PC-3 (cell line): ENCODE measurements at regions not wholly inside any gene's neighbourhood (a gene's known extent, or its start where the extent isn't known, plus 50 kb on each side); places are given as distances from the start of the nearest gene placed in this dataset.
"Not testable (repeated sequence)": the region's sequence is repeated elsewhere in the genome, so short reads cannot be mapped to it uniquely, and the experiment has no call there.

Experiments
- ATAC-seq: fragments of 200-7000 bp; cut with Tn5 transposase; 2 replicates; pipeline ENCODE4 v1.9.1; 2020; ENCODE audit warnings: mild to moderate bottlenecking, moderate library complexity
- BruUV-seq: library from RNA; stranded (reverse); fragments of 400-500 nt; replicated peaks from 2 replicates; lab custom pipeline; 2021; lab: Mats Ljungman, UMichigan
- CTCF ChIA-PET: fragments of 300-600 bp; sonication (Branson Sonifier 250); formaldehyde crosslinking; loops from one replicate; lab custom pipeline; 2022; ENCODE audit warnings: antibody characterized with exemption; lab: Charles Lee
- POLR2A ChIA-PET: fragments of 300-600 bp; sonication (Branson Sonifier 250); formaldehyde crosslinking; loops from one replicate; lab custom pipeline; 2022; ENCODE audit warnings: antibody characterized with exemption; ENCODE audit not compliant: unreplicated experiment; lab: Charles Lee
- DNase-seq: peaks from one replicate; pipeline ENCODE4 v3.0.0-alpha.2; 2015
- H2AFZ ChIP-seq: fragments of 300-600 bp; sonication (generic); 2 replicates; pipeline ENCODE4 v1.6.0; 2016; ENCODE audit warnings: antibody characterized with exemption, low read length
- H3F3A ChIP-seq: fragments of 300-600 bp; sonication (generic); one replicate; pipeline ENCODE4 v1.6.0; 2017; ENCODE audit warnings: antibody characterized with exemption, low read length, control low read depth, mild to moderate bottlenecking; ENCODE audit not compliant: unreplicated experiment
- H3K27ac ChIP-seq: fragments of 300-600 bp; sonication (generic); 2 replicates; pipeline ENCODE4 v1.5.1; 2016; ENCODE audit warnings: mild to moderate bottlenecking, low read length
- H3K27me3 ChIP-seq: fragments of 300-600 bp; sonication (generic); 2 replicates; pipeline ENCODE4 v1.6.1; 2016; ENCODE audit warnings: low read length, mixed read lengths
- H3K36me3 ChIP-seq: fragments of 300-600 bp; sonication (generic); 2 replicates; pipeline ENCODE4 v1.6.1; 2016; ENCODE audit warnings: low read depth, mixed run types, low read length, mixed read lengths
- H3K4me1 ChIP-seq: fragments of 300-600 bp; sonication (generic); 2 replicates; pipeline ENCODE4 v1.5.1; 2016; ENCODE audit warnings: low read length; ENCODE audit not compliant: insufficient read depth
- H3K4me2 ChIP-seq: fragments of 300-600 bp; sonication (generic); 2 replicates; pipeline ENCODE4 v1.6.0; 2016; ENCODE audit warnings: low read length
- H3K4me3 ChIP-seq: fragments of 300-600 bp; sonication (generic); 2 replicates; pipeline ENCODE4 v1.5.1; 2016; ENCODE audit warnings: mild to moderate bottlenecking, low read length, mixed read lengths
- H3K79me2 ChIP-seq: fragments of 300-600 bp; sonication (generic); 2 replicates; pipeline ENCODE4 v1.6.1; 2017; ENCODE audit warnings: low read length, mixed read lengths
- H3K9ac ChIP-seq: fragments of 300-600 bp; sonication (generic); 2 replicates; pipeline ENCODE4 v1.6.0; 2016; ENCODE audit warnings: mild to moderate bottlenecking, low read length
- H3K9me2 ChIP-seq: fragments of 300-600 bp; sonication (generic); replicated peaks from 2 replicates; pipeline ENCODE4 v1.6.1; 2016; ENCODE audit warnings: mixed run types, low read length, mixed read lengths
- H3K9me3 ChIP-seq: fragments of 300-600 bp; sonication (generic); 2 replicates; pipeline ENCODE4 v1.6.1; 2016; ENCODE audit warnings: low read length, mixed read lengths
- H4K20me1 ChIP-seq: fragments of 300-600 bp; sonication (generic); 2 replicates; pipeline ENCODE4 v1.6.1; 2016; ENCODE audit warnings: low read length, mixed read lengths
- EZH2 ChIP-seq: fragments of 300-600 bp; sonication (generic); IDR thresholded peaks from one replicate; pipeline ENCODE4 v1.6.1; 2017; ENCODE audit warnings: antibody characterized with exemption, mild to moderate bottlenecking, low read length; ENCODE audit not compliant: unreplicated experiment
- EZH2phosphoT487 ChIP-seq: fragments of 300-600 bp; sonication (generic); IDR thresholded peaks from 2 replicates; pipeline ENCODE4 v1.6.1; 2018; ENCODE audit warnings: mild to moderate bottlenecking, antibody characterized with exemption, low read length, borderline replicate concordance
- intact Hi-C: fragments of 100-400 bp; cut with micrococcal nuclease; formaldehyde crosslinking; loops from 2 replicates; pipeline ENCODE4 v1.9.0; 2023
- TF ChIP-seq, protein P1 (sequence below): fragments of 300-600 bp; sonication (generic); conservative IDR thresholded peaks from 2 replicates; pipeline ENCODE4 v1.5.1; 2017; ENCODE audit warnings: antibody characterized with exemption, low read depth, mild to moderate bottlenecking, low read length

DNA sequence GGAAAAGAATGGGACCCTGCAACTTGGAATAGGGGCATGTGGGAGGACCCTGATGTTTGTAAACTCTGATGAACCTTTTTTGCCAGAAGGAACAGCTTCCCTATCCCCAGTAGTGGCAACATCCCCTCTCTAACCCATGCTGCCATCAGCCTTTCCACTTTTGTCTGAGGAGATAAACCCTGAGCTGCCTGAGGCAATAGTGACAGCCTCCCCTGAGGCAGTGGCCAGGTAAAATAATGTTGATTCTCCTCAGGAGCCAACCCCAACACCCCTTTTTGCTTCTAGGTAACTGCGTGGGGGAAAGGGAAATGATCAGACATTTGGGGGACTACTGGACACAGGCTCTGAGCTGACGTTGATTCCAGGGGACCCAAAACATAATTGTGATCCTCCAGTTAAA, 106.8 kb upstream of the NPAS2 start:
- CTCF ChIA-PET: no interaction called here
- Histone ChIP-seq H2AFZ (no peak overlapping the region), H3K79me2 (no peaks in the 10 kb centered on the region), H3K9me2 (peaks cover 5% of the 10 kb centered on the region; the same call in 1 of the 2 replicates), H4K20me1 (no peaks in the 10 kb centered on the region), H3K9ac (no peak overlapping the region), H3K4me1 (no peaks in the 10 kb centered on the region), H3K27me3 (no peaks in the 10 kb centered on the region), H3K9me3 (no peaks in the 10 kb centered on the region), H3K4me2 (no peak overlapping the region), H3F3A (no peaks in the 10 kb centered on the region), H3K36me3 (no peaks in the 10 kb centered on the region), H3K4me3 (no peak overlapping the region), H3K27ac (no peak overlapping the region)
- DNase-seq (no peak), ATAC-seq (no peak)
- BruUV-seq: no TSS peak
- POLR2A ChIA-PET: no interaction called here
- TF ChIP-seq EZH2 (no peak), EZH2phosphoT487 (no peak)
- TF ChIP-seq, protein P1, sequence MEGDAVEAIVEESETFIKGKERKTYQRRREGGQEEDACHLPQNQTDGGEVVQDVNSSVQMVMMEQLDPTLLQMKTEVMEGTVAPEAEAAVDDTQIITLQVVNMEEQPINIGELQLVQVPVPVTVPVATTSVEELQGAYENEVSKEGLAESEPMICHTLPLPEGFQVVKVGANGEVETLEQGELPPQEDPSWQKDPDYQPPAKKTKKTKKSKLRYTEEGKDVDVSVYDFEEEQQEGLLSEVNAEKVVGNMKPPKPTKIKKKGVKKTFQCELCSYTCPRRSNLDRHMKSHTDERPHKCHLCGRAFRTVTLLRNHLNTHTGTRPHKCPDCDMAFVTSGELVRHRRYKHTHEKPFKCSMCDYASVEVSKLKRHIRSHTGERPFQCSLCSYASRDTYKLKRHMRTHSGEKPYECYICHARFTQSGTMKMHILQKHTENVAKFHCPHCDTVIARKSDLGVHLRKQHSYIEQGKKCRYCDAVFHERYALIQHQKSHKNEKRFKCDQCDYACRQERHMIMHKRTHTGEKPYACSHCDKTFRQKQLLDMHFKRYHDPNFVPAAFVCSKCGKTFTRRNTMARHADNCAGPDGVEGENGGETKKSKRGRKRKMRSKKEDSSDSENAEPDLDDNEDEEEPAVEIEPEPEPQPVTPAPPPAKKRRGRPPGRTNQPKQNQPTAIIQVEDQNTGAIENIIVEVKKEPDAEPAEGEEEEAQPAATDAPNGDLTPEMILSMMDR: no peak
- intact Hi-C loops: no loop called here

DNA sequence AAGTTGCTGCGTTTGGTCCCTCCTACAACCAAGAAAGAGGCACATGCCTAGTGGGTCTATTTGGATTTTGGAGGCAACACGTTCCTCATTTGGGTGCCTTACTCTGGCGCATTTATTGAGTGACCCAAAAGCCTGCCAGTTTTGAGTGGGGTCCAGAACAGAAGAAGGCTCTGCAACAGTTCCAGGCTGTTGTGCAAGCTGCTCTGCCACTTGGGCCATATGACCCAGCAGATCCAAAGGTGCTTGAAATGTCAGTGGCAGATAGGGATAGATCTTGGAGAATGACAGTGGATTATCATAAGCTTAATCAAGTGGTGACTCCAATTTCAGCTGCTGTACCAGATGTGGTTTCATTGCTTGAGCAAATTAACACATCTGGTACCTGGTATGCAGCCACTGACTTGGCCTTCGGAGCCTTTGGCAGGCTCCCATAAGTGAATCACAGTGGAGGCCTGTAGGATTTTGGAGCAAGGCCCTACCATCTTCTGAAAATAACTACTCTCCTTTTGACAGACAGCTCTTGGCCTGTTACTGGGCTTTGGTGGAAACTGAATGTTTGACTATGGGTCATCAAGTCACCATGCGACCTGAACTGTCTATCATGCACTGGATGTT, 105.4 kb upstream of the NPAS2 start:
- H3K4me2 ChIP-seq, ATAC-seq, H3K9me3 ChIP-seq, DNase-seq, H3K36me3 ChIP-seq, H4K20me1 ChIP-seq, H3K27ac ChIP-seq, CTCF ChIA-PET, BruUV-seq, H3K9me2 ChIP-seq, H3K9ac ChIP-seq, H2AFZ ChIP-seq, H3K27me3 ChIP-seq, H3F3A ChIP-seq, POLR2A ChIA-PET, H3K4me1 ChIP-seq, H3K4me3 ChIP-seq, H3K79me2 ChIP-seq: not testable (repeated sequence)
- intact Hi-C loops: loop anchor here (5.0 kb wide), 1 partner anchor 102 kb away; no protein-coding TSS in a partner anchor

DNA sequence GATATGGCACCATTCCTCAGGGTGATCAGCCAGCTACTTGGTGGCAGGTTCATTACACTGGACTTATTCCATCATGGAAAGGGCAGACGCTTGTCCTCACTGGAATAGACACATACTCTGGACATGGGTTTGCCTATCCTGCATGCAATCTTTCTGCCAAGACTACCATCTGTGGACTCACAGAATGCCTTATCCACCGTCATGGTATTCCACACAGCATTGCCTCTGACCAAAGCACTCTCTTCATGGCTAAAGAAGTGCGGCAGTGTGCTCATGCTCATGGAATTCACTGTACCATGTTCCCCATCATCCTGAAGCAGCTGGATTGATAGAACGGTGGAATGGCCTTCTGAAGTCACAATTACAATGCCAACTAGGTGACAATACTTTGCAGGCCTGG, 104.1 kb upstream of the NPAS2 start:
- H3K4me2 ChIP-seq, H3K9me3 ChIP-seq, H3K27me3 ChIP-seq, H3K4me3 ChIP-seq, H3K36me3 ChIP-seq, H3K79me2 ChIP-seq, BruUV-seq, H3K4me1 ChIP-seq, H2AFZ ChIP-seq, H3K9me2 ChIP-seq, H3F3A ChIP-seq, H3K9ac ChIP-seq, POLR2A ChIA-PET, CTCF ChIA-PET, H4K20me1 ChIP-seq, DNase-seq, H3K27ac ChIP-seq, ATAC-seq: not testable (repeated sequence)
- intact Hi-C loops: loop anchor here (5.0 kb wide), 1 partner anchor 104 kb away; no protein-coding TSS in a partner anchor

DNA sequence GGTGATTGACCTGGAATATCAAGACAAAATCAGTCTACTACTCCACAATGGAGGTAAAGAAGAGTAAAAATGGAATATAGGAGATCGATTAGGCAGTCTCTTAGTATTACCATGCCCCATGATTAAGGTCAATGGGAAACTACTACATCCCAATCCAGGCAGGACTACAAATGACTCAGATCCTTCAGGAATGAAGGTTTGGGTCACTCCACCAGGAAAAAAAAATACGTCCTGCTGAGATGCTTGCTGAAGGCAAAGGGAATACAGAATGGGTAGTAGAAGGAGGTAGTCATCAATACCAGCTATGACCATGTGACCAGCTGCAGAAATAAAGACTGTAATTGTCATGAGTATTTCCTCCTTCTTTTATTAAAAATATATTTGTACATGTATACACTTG, 103.4 kb upstream of the NPAS2 start:
- Histone ChIP-seq H3K27me3 (no peaks in the 10 kb centered on the region), H3K4me2 (no peak overlapping the region), H3K9me3 (no peaks in the 10 kb centered on the region), H3K79me2 (no peaks in the 10 kb centered on the region), H3F3A (no peaks in the 10 kb centered on the region), H3K36me3 (no peaks in the 10 kb centered on the region), H3K9ac (no peak overlapping the region), H2AFZ (no peak overlapping the region), H3K4me3 (no peak overlapping the region), H3K27ac (no peak overlapping the region), H3K4me1 (no peaks in the 10 kb centered on the region), H4K20me1 (no peaks in the 10 kb centered on the region), H3K9me2 (peaks cover 5% of the 10 kb centered on the region; the same call in 1 of the 2 replicates)
- intact Hi-C loops: loop anchor here (5.0 kb wide), 1 partner anchor 104 kb away; no protein-coding TSS in a partner anchor
- ChIA-PET POLR2A (no interaction called here), CTCF (no interaction called here)
- TF ChIP-seq, protein P1: no peak
- TF ChIP-seq EZH2: no peak
- TF ChIP-seq EZH2phosphoT487: no peak
- BruUV-seq: no TSS peak
- DNase-seq: no peak
- no peak for ATAC-seq
